WERI-Rb-1 (cell line): ENCODE measurements at regions not wholly inside any gene's neighbourhood (a gene's known extent, or its start where the extent isn't known, plus 50 kb on each side); places are given as distances from the start of the nearest gene placed in this dataset.
A peak's percentile ranks its signal among the peaks of the same experiment; 100 is the strongest.

ENCODE experiments used
- DNase-seq: peaks from one replicate; pipeline ENCODE4 v3.0.0-alpha.2; 2020
- H3K27ac ChIP-seq: fragments of 250-450 bp; sonication (Bioruptor Pico); 2 replicates; pipeline ENCODE4 v1.5.1; 2020; ENCODE audit warnings: mild to moderate bottlenecking, moderate library complexity
- H3K27me3 ChIP-seq: fragments of 250-450 bp; sonication (Bioruptor Pico); 2 replicates; pipeline ENCODE4 v1.5.1; 2021; ENCODE audit warnings: mild to moderate bottlenecking, low read depth, moderate library complexity; ENCODE audit not compliant: insufficient read depth, severe bottlenecking
- H3K36me3 ChIP-seq: fragments of 250-450 bp; sonication (Bioruptor Pico); 2 replicates; pipeline ENCODE4 v1.5.1; 2020; ENCODE audit warnings: mild to moderate bottlenecking, moderate library complexity
- H3K4me3 ChIP-seq: 2 replicates; pipeline ENCODE4 v1.5.1; 2011; ENCODE audit warnings: low read depth, mild to moderate bottlenecking, control low read depth, low read length
- H3K9me3 ChIP-seq: fragments of 250-450 bp; sonication (Bioruptor Pico); 2 replicates; pipeline ENCODE4 v1.5.1; 2021; ENCODE audit warnings: mild to moderate bottlenecking, moderate library complexity; ENCODE audit not compliant: severe bottlenecking
- CTCF ChIP-seq: IDR thresholded peaks from 2 replicates; pipeline ENCODE4 v1.5.1; 2011; ENCODE audit warnings: low read depth, mild to moderate bottlenecking, control low read depth, inconsistent platforms, low read length

- no peak for DNase-seq
- H3K9me3 ChIP-seq, result peaks cover 3% of the 10 kb centered on the region
- no peaks in the 10 kb centered on the region for H3K27me3 ChIP-seq
- H3K4me3 ChIP-seq, result no peak overlapping the region
- no peak overlapping the region for H3K27ac ChIP-seq
- peak; percentile 30; the same call in 1 of the 2 replicates for TF ChIP-seq CTCF
- H3K36me3 ChIP-seq, result no peaks in the 10 kb centered on the region
These were observed 188.0 kb upstream of the TNRC6C start for GRCh38 chr17:77770331-77771105.

- Histone ChIP-seq H3K27me3 (no peaks in the 10 kb centered on the region), H3K36me3 (no peaks in the 10 kb centered on the region), H3K4me3 (no peak overlapping the region), H3K27ac (no peak overlapping the region), H3K9me3 (peaks cover 3% of the 10 kb centered on the region)
- no peak for DNase-seq
- no peak for TF ChIP-seq CTCF
These were observed 187.4 kb upstream of the TNRC6C start for GRCh38 chr17:77771145-77771544.

- no peak for DNase-seq
- Histone ChIP-seq H3K36me3 (no peaks in the 10 kb centered on the region), H3K27me3 (no peaks in the 10 kb centered on the region), H3K4me3 (no peak overlapping the region), H3K27ac (no peak overlapping the region), H3K9me3 (peaks cover 3% of the 10 kb centered on the region)
- TF ChIP-seq CTCF, result no peak
These were observed 186.9 kb upstream of the TNRC6C start for GRCh38 chr17:77771587-77771986.

- Histone ChIP-seq H3K27ac (peak overlapping the region; percentile 12; the same call in 1 of the 2 replicates), H3K27me3 (no peaks in the 10 kb centered on the region), H3K9me3 (peaks cover 3% of the 10 kb centered on the region), H3K4me3 (no peak overlapping the region), H3K36me3 (no peaks in the 10 kb centered on the region)
- TF ChIP-seq CTCF, result no peak
- DNase-seq, result no peak
These were observed 186.5 kb upstream of the TNRC6C start for GRCh38 chr17:77771998-77772397.

- Histone ChIP-seq H3K9me3 (peaks cover 3% of the 10 kb centered on the region), H3K4me3 (no peak overlapping the region), H3K36me3 (no peaks in the 10 kb centered on the region), H3K27ac (peak overlapping the region; percentile 12; the same call in 1 of the 2 replicates), H3K27me3 (no peaks in the 10 kb centered on the region)
- peak; percentile 97 for TF ChIP-seq CTCF
- peak; percentile 91 for DNase-seq
These were observed 186.0 kb upstream of the TNRC6C start for GRCh38 chr17:77772461-77772897.

- Histone ChIP-seq H3K4me3 (no peak overlapping the region), H3K9me3 (peaks cover 3% of the 10 kb centered on the region), H3K36me3 (no peaks in the 10 kb centered on the region), H3K27me3 (no peaks in the 10 kb centered on the region), H3K27ac (0 out of 2 replicates have a peak overlapping the region, but pooled peaks have one; percentile 9)
- DNase-seq, result peak; percentile 45
- TF ChIP-seq CTCF, result 0 out of 2 replicates have a peak, but pooled peaks have one; percentile 25
These were observed 185.6 kb upstream of the TNRC6C start for GRCh38 chr17:77772899-77773358.
